ENCODE measurements at regions not wholly inside any gene's neighbourhood (a gene's known extent, or its start where the extent isn't known, plus 50 kb on each side); places are given as distances from the start of the nearest gene placed in this dataset.

DNA sequence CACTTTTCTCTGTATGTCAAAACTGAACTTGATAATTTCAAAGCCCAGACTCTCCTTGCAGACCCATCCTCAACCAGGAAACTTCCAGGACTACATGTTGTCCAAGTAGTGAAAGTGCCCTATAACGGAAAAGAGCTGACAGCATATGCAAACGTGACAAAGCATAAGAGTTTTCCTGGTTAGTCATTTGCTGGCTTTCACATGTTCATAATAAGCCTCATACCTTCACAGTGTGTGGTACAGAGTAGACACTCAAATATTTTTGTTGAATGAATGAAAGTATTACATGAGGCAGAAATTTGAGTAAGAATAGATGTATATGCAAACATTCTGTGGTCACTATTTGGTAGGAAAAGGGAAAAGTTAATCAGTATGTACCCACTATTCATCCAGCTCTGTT, 473.3 kb downstream of the MRPL39 start (continued):
- no peak for TF ChIP-seq TAF7 (optimal IDR thresholded peaks at IDR 0.05; ENCODE audit: borderline replicate concordance, low read depth, low read length)
- TF ChIP-seq, protein P1, sequence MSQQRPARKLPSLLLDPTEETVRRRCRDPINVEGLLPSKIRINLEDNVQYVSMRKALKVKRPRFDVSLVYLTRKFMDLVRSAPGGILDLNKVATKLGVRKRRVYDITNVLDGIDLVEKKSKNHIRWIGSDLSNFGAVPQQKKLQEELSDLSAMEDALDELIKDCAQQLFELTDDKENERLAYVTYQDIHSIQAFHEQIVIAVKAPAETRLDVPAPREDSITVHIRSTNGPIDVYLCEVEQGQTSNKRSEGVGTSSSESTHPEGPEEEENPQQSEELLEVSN (IDR thresholded peaks at IDR 0.05): no peak
- no peak for TF ChIP-seq ZNF274 (IDR thresholded peaks at IDR 0.05; ENCODE audit: borderline replicate concordance, extremely low read depth, low read length)
- TF ChIP-seq SP2 (IDR thresholded peaks at IDR 0.05; ENCODE audit: low read length): no peak
- no peak for TF ChIP-seq TAF1 (IDR thresholded peaks at IDR 0.05; ENCODE audit: low read depth, low read length)
